GM23248 (cell line): ENCODE measurements at regions not wholly inside any gene's neighbourhood (a gene's known extent, or its start where the extent isn't known, plus 50 kb on each side); places are given as distances from the start of the nearest gene placed in this dataset.

Experiments used
- DNase-seq: peaks from one replicate; pipeline ENCODE4 v3.0.0-alpha.2; 2015
- H2AFZ ChIP-seq: fragments of 200-600 bp; sonication (generic); 2 replicates; pipeline ENCODE4 v1.6.1; 2016; ENCODE audit warnings: antibody characterized with exemption
- H3F3A ChIP-seq: fragments of 200-600 bp; sonication (generic); 2 replicates; pipeline ENCODE4 v1.6.1; 2016; ENCODE audit warnings: mild to moderate bottlenecking, antibody characterized with exemption, mixed run types; ENCODE audit not compliant: insufficient read depth
- H3K27ac ChIP-seq: fragments of 200-600 bp; sonication (generic); 2 replicates; pipeline ENCODE4 v1.5.1; 2016; ENCODE audit warnings: mild to moderate bottlenecking
- H3K27me3 ChIP-seq: fragments of 200-600 bp; sonication (generic); replicated peaks from 2 replicates; pipeline ENCODE4 v1.6.1; 2016; ENCODE audit warnings: mild to moderate bottlenecking; ENCODE audit not compliant: insufficient read depth
- H3K36me3 ChIP-seq: fragments of 200-600 bp; sonication (generic); 2 replicates; pipeline ENCODE4 v1.6.1; 2016; ENCODE audit warnings: low read depth, mild to moderate bottlenecking
- H3K4me1 ChIP-seq: fragments of 200-600 bp; sonication (generic); 2 replicates; pipeline ENCODE4 v1.6.1; 2016; ENCODE audit warnings: mild to moderate bottlenecking; ENCODE audit not compliant: insufficient read depth
- H3K4me2 ChIP-seq: fragments of 200-600 bp; sonication (generic); one replicate; pipeline ENCODE4 v1.6.1; 2016; ENCODE audit warnings: mild to moderate bottlenecking; ENCODE audit not compliant: unreplicated experiment
- H3K4me3 ChIP-seq: fragments of 200-600 bp; sonication (generic); 2 replicates; pipeline ENCODE4 v1.5.1; 2016; ENCODE audit warnings: mild to moderate bottlenecking
- H3K79me2 ChIP-seq: fragments of 200-600 bp; sonication (generic); 2 replicates; pipeline ENCODE4 v1.6.1; 2016; ENCODE audit warnings: mild to moderate bottlenecking; ENCODE audit not compliant: insufficient read depth
- H3K9ac ChIP-seq: fragments of 200-600 bp; sonication (generic); 2 replicates; pipeline ENCODE4 v1.6.1; 2016; ENCODE audit warnings: mild to moderate bottlenecking
- H3K9me2 ChIP-seq: fragments of 200-600 bp; sonication (generic); 2 replicates; pipeline ENCODE4 v1.6.1; 2016; ENCODE audit warnings: mixed run types, mild to moderate bottlenecking, moderate library complexity; ENCODE audit not compliant: insufficient read depth
- H3K9me3 ChIP-seq: fragments of 200-600 bp; sonication (generic); one replicate; pipeline ENCODE4 v1.6.1; 2017; ENCODE audit warnings: low read depth
- H4K20me1 ChIP-seq: fragments of 200-600 bp; sonication (generic); 2 replicates; pipeline ENCODE4 v1.6.0; 2016; ENCODE audit not compliant: insufficient read depth
- EZH2 ChIP-seq: fragments of 200-600 bp; sonication (generic); IDR thresholded peaks from 2 replicates; pipeline ENCODE4 v1.6.1; 2018; ENCODE audit warnings: antibody characterized with exemption, mild to moderate bottlenecking; ENCODE audit not compliant: insufficient read depth, poor library complexity, severe bottlenecking
- EZH2phosphoT487 ChIP-seq: fragments of 200-600 bp; sonication (generic); IDR thresholded peaks from 2 replicates; pipeline ENCODE4 v1.6.1; 2018; ENCODE audit warnings: antibody characterized with exemption, moderate library complexity, mild to moderate bottlenecking, low read depth; ENCODE audit not compliant: insufficient read depth
- WGBS, 2 experiments: methylation state at CpG; one replicate each; pipeline ENCODE4 v1.1.6; 2015 to 2017; ENCODE audit warnings: low lambda C conversion rate in 2 of 2, low coverage in 1 of 2; ENCODE audit errors: missing lambda C conversion rate in 2 of 2; 5-methylcytosine and 5-hydroxymethylcytosine counted together
- in situ Hi-C: fragments of 300-500 bp; cut with MboI; formaldehyde crosslinking; loops from 2 replicates; pipeline ENCODE4 v1.15.0; 2020

DNA sequence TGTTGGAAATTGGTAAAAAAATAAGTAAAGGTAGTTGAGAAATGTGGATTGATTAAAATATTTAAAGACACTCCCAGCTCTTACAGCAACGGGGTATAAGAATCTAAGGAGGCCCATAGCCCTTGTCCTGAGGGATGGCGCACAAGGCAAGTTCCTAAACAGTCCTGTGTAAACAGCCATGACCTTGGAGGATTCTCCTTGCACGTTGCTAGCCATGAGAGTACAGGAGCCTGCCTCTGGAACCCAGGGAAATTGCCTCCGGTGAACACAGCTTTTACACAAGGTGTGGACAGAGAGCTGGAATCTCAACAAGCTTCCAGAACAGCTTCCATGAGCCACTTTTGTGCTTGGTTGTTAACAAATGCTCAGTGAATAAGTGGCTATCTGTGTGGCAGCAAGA, 378.2 kb downstream of the FOXO1 start:
- H3K9me3 ChIP-seq: no peaks in the 10 kb centered on the region
- H3F3A ChIP-seq: no peaks in the 10 kb centered on the region
- H3K9ac ChIP-seq: no peak overlapping the region
- DNase-seq: no peak
- no peaks in the 10 kb centered on the region for H3K36me3 ChIP-seq
- in situ Hi-C loops: no loop called here
- H3K4me3 ChIP-seq: no peak overlapping the region
- no peaks in the 10 kb centered on the region for H3K4me1 ChIP-seq
- H4K20me1 ChIP-seq: no peaks in the 10 kb centered on the region
- H3K4me2 ChIP-seq: no peak overlapping the region
- TF ChIP-seq EZH2 (no peak), EZH2phosphoT487 (no peak)
- no peaks in the 10 kb centered on the region for H3K79me2 ChIP-seq
- no peaks in the 10 kb centered on the region for H3K9me2 ChIP-seq
- no peak overlapping the region for H2AFZ ChIP-seq
- no peak overlapping the region for H3K27ac ChIP-seq
- 0 out of 2 replicates have a peak, but pooled peaks cover 6% of the 10 kb centered on the region for H3K27me3 ChIP-seq
- WGBS, 2 experiments: 38 to 39% methylated on average over 4 of the region's 4 CpGs

DNA sequence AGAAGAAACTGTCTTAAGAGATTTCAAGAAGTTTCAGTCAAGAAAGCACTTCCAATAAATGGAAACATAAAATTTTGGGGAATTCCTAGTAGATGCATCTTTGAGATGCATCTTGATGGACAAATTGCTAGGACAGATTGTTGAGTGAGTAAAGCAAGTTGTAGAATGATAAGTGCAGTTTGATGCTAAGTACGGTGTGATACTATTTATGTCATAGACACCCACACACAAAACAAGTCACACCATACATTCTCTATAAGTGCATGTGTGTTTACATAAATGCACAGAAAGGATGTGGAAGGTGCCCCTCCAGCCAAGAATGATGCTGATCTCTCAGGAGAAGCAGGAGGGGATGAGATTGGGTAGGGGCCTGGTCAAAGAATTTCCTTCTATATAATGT, 375.7 kb downstream of the FOXO1 start:
- Histone ChIP-seq H3K4me3 (no peak overlapping the region), H3K79me2 (no peaks in the 10 kb centered on the region), H3K27ac (no peak overlapping the region), H4K20me1 (no peaks in the 10 kb centered on the region), H2AFZ (no peak overlapping the region), H3K36me3 (no peaks in the 10 kb centered on the region), H3K9me2 (no peaks in the 10 kb centered on the region), H3K9ac (no peak overlapping the region), H3F3A (no peaks in the 10 kb centered on the region), H3K4me1 (no peaks in the 10 kb centered on the region), H3K27me3 (0 out of 2 replicates have a peak, but pooled peaks cover 6% of the 10 kb centered on the region), H3K4me2 (no peak overlapping the region), H3K9me3 (no peaks in the 10 kb centered on the region)
- DNase-seq: no peak
- TF ChIP-seq EZH2phosphoT487: no peak
- TF ChIP-seq EZH2: no peak
- WGBS, 2 experiments: 71 to 81% methylated on average over 1 of the region's 1 CpG
- in situ Hi-C loops: no loop called here

DNA sequence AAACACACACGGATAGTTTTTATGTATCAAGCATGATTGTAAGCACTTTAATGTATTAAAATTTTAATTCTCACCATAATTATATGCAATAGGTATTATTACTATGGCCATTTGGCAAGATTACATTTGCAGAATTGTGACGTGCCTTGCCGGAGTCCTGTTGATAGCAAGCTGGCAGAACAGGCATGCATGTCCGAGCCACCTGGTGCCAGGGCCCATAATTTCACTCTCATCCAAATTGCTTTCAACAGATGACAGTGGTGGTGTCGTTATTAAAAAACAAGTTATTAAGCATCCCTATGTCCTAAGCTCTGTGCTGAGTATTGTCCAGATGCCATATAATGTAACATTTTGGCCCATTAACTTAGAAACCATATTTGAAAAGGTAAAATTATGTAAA, 374.3 kb downstream of the FOXO1 start:
- Histone ChIP-seq H3K4me2 (no peak overlapping the region), H3K27ac (no peak overlapping the region), H3K27me3 (no peaks in the 10 kb centered on the region), H3K4me3 (no peak overlapping the region), H2AFZ (no peak overlapping the region), H3K36me3 (no peaks in the 10 kb centered on the region), H3K9ac (no peak overlapping the region), H3K4me1 (no peaks in the 10 kb centered on the region), H3K9me2 (no peaks in the 10 kb centered on the region), H3K79me2 (no peaks in the 10 kb centered on the region), H3K9me3 (no peaks in the 10 kb centered on the region), H3F3A (no peaks in the 10 kb centered on the region), H4K20me1 (no peaks in the 10 kb centered on the region)
- TF ChIP-seq EZH2phosphoT487 (no peak), EZH2 (no peak)
- in situ Hi-C loops: no loop called here
- DNase-seq: no peak
- WGBS, 2 experiments: 75 to 85% methylated on average over 5 of the region's 5 CpGs

DNA sequence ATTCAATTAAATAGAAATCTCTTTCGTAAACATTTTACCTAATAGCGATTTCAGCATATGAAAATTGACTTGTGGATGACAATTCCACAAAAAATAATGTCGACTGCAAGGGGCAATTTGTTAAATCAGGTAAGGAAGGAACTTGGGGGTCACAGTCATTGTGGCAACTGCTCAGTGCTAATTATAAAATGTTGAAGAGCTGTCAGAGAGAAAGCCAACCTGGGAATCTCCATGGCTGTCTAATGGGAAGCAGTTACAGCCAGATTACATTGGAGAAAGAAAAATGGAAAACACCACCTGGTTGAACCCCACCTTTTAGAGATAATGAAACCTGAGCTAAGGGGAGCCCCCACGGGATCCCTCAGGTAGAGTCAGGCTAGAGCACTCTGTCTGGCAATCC, 373.9 kb downstream of the FOXO1 start:
- WGBS, 2 experiments: 32 to 36% methylated on average over 4 of the region's 4 CpGs
- no peak overlapping the region for H3K27ac ChIP-seq
- no peaks in the 10 kb centered on the region for H3K4me1 ChIP-seq
- H4K20me1 ChIP-seq: no peaks in the 10 kb centered on the region
- H3K27me3 ChIP-seq: no peaks in the 10 kb centered on the region
- H3K9me3 ChIP-seq: no peaks in the 10 kb centered on the region
- no peaks in the 10 kb centered on the region for H3K9me2 ChIP-seq
- no peak for TF ChIP-seq EZH2phosphoT487
- no peak for TF ChIP-seq EZH2
- H2AFZ ChIP-seq: no peak overlapping the region
- no peaks in the 10 kb centered on the region for H3K36me3 ChIP-seq
- H3K4me3 ChIP-seq: no peak overlapping the region
- no peaks in the 10 kb centered on the region for H3F3A ChIP-seq
- no peak for DNase-seq
- in situ Hi-C loops: no loop called here
- H3K9ac ChIP-seq: no peak overlapping the region
- H3K4me2 ChIP-seq: no peak overlapping the region
- H3K79me2 ChIP-seq: no peaks in the 10 kb centered on the region

DNA sequence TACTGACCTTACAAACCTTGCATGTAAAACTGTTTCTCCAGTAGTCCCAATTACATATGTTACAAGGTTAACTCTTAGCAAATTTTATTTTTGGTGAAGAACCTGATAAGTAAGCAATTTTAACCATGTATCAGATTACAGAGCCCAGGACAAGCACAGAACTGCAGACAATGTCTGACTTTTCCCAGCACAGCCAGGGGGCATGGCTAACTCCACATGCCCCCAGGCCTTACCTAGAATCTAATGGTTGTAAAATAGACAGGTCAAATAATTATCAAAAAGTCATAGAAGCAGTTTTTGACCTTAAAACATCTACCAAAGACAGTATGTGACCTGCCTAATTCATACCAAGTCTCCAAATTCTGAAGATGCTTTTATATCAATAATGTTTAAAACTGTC, 364.1 kb downstream of the FOXO1 start:
- in situ Hi-C loops: no loop called here
- TF ChIP-seq EZH2phosphoT487 (no peak), EZH2 (no peak)

More for the DNA sequence above, 364.1 kb downstream of the FOXO1 start:
- no peaks in the 10 kb centered on the region for H3K9me3 ChIP-seq
- no peak for DNase-seq
- no peaks in the 10 kb centered on the region for H4K20me1 ChIP-seq
- no peaks in the 10 kb centered on the region for H3K27me3 ChIP-seq
- no peak overlapping the region for H3K27ac ChIP-seq
- H3K4me2 ChIP-seq: no peak overlapping the region
- H3K79me2 ChIP-seq: no peaks in the 10 kb centered on the region
- H3K9me2 ChIP-seq: no peaks in the 10 kb centered on the region
- no peak overlapping the region for H2AFZ ChIP-seq
- H3K36me3 ChIP-seq: no peaks in the 10 kb centered on the region
- H3K4me1 ChIP-seq: no peaks in the 10 kb centered on the region
- H3F3A ChIP-seq: no peaks in the 10 kb centered on the region
- H3K9ac ChIP-seq: no peak overlapping the region
- no peak overlapping the region for H3K4me3 ChIP-seq
